Peyer's patch (tissue), 4 donors: ENCODE measurements at regions not wholly inside any gene's neighbourhood (a gene's known extent, or its start where the extent isn't known, plus 50 kb on each side); places are given as distances from the start of the nearest gene placed in this dataset.

Experiments used
- POLR2A ChIP-seq, 2 donors: fragments of 450-650 bp; IDR thresholded peaks; one replicate each; pipeline ENCODE4 v1.5.1; 2017; ENCODE audit warnings: antibody characterized with exemption in 2 of 2, mild to moderate bottlenecking in 2 of 2, moderate library complexity in 2 of 2
- TF ChIP-seq, protein P1 (sequence below), 6 experiments: fragments of 450-650 bp in 4 of 6; fragments of 200-600 bp in 2 of 6; sonication (generic) in 1 of 6; IDR thresholded peaks; one replicate each; pipeline ENCODE4 v1.5.1; 2017 to 2019; ENCODE audit warnings: antibody characterized with exemption in 6 of 6, mild to moderate bottlenecking in 3 of 6, moderate library complexity in 1 of 6

DNA sequence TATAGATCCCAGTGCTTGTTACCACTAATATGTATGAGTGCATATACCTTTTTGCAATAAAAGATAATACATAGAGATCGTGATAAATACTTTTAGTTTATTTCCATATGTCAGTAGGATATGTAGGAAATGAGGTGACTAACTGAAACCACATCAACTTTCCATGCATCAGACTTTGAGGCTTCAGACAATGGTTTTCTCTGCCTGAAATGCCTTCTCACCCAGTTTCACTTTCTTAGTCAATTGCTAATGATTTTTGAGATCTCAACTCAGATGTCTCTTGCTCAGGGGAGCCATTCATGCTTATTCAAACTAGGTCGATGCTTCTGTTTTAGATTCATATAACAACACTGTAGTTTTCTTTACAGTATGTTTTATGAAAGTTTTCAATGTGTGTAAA, 626.6 kb upstream of the ADGRB3 start:
- TF ChIP-seq, protein P1, sequence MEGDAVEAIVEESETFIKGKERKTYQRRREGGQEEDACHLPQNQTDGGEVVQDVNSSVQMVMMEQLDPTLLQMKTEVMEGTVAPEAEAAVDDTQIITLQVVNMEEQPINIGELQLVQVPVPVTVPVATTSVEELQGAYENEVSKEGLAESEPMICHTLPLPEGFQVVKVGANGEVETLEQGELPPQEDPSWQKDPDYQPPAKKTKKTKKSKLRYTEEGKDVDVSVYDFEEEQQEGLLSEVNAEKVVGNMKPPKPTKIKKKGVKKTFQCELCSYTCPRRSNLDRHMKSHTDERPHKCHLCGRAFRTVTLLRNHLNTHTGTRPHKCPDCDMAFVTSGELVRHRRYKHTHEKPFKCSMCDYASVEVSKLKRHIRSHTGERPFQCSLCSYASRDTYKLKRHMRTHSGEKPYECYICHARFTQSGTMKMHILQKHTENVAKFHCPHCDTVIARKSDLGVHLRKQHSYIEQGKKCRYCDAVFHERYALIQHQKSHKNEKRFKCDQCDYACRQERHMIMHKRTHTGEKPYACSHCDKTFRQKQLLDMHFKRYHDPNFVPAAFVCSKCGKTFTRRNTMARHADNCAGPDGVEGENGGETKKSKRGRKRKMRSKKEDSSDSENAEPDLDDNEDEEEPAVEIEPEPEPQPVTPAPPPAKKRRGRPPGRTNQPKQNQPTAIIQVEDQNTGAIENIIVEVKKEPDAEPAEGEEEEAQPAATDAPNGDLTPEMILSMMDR (IDR thresholded peaks at IDR 0.05) = no peak
- TF ChIP-seq POLR2A (IDR thresholded peaks at IDR 0.05) = no peak
